Pancreas (tissue), 10 donors: ENCODE measurements at regions not wholly inside any gene's neighbourhood (a gene's known extent, or its start where the extent isn't known, plus 50 kb on each side); places are given as distances from the start of the nearest gene placed in this dataset.

Experiments
- ATAC-seq, 4 donors: fragments of 200-7000 bp; cut with Tn5 transposase; one replicate each; pipeline versions ENCODE4 v1.8.0 to v1.9.1; 2020; ENCODE audit warnings: mild to moderate bottlenecking in 4 of 4, moderate library complexity in 4 of 4
- DNase-seq, 6 donors: peaks; one replicate each; pipeline ENCODE4 v3.0.0-alpha.2; 2020
- FAIRE-seq: peaks from 2 replicates; lab custom pipeline; 2012; peaks lifted over from hg19 to GRCh38; lab: Jason Lieb, UNC
- H3K27ac ChIP-seq, 4 donors: fragments of 200-600 bp; sonication (generic); 1 replicate in 3 of 4; 2 replicates in 1 of 4; pipeline versions ENCODE4 v1.5.0 to v1.8.0; 2020
- H3K27me3 ChIP-seq, 4 donors: fragments of 200-600 bp; one replicate each; pipeline ENCODE4 v1.8.0; 2021
- H3K36me3 ChIP-seq, 3 donors: fragments of 200-600 bp; sonication (generic) in 1 of 3; one replicate each; pipeline versions ENCODE4 v1.5.0 to v1.8.0; 2020 to 2021
- H3K4me1 ChIP-seq, 3 donors: fragments of 200-600 bp; one replicate each; pipeline ENCODE4 v1.8.0; 2021
- H3K4me3 ChIP-seq, 4 donors: fragments of 200-600 bp; sonication (generic) in 2 of 4; one replicate each; pipeline versions ENCODE4 v1.5.0 to v1.8.0; 2020 to 2021
- H3K9me3 ChIP-seq, 4 donors: fragments of 200-600 bp; one replicate each; pipeline ENCODE4 v1.8.0; 2021
- CTCF ChIP-seq, 4 donors: fragments of 200-600 bp; sonication (generic) in 3 of 4; IDR thresholded peaks; one replicate each; pipeline versions ENCODE4 v1.5.0 to v1.8.0; 2021; ENCODE audit warnings: antibody characterized with exemption in 4 of 4
- WGBS, 2 donors: extraction: QIAGEN DNeasy Blood & Tissue Kit; methylation state at CpG; one replicate each; pipeline ENCODE4 v1.1.7; 2013; 5-methylcytosine and 5-hydroxymethylcytosine counted together
- intact Hi-C, 3 donors: fragments of 100-400 bp; cut with DNase I; formaldehyde crosslinking; loops; one replicate each; pipeline versions ENCODE4 v1.11.1 to v1.14.2; 2022
- donor health status: healthy with polysubstance abuse.
- donor health status: DM: no; HTN: no; CAD: no; lungs with moderate emphysema.
- donor health status: DM: no; HTN: no; CAD: no.
- donor health status: control.
- donor health status: control.
- donor health status: Bipolar disorder and iron deficiency.
- donor health status: DM: yes; HTN: yes; CAD: no.
- donor health status: DM: no; HTN: no; CAD: no.
- donor health status: DM: no; HTN: no; CAD: no.
- donor health status: DM: yes; HTN: yes; CAD: no.

- H3K4me3 ChIP-seq: no peak overlapping the region
- DNase-seq (no peak), FAIRE-seq (no peak), ATAC-seq (no peak)
- 94 to 96% methylated on average over 6 of the region's 6 CpGs for WGBS, 2 donors
- no peak for TF ChIP-seq CTCF (IDR thresholded peaks at IDR 0.05)
- H3K36me3 ChIP-seq: no peaks in the 10 kb centered on the region
- peaks cover 21 to 27% (median 23%) of the 10 kb centered on the region in 3 donors for H3K4me1 ChIP-seq
- intact Hi-C loops: no loop called here
- H3K27ac ChIP-seq: no peak overlapping the region
- H3K27me3 ChIP-seq: no peaks in the 10 kb centered on the region
- no peaks in the 10 kb centered on the region for H3K9me3 ChIP-seq
Measured at GRCh38 chr5:67266654-67267350, 70.2 kb upstream of the CD180 start.

GRCh38 chr5:67265951-67266350 is 69.4 kb upstream of the CD180 start:
- Histone ChIP-seq H3K27me3 (no peaks in the 10 kb centered on the region), H3K4me1 (peaks cover 21 to 27% (median 23%) of the 10 kb centered on the region in 3 donors), H3K4me3 (no peak overlapping the region), H3K36me3 (no peaks in the 10 kb centered on the region), H3K27ac (no peak overlapping the region), H3K9me3 (no peaks in the 10 kb centered on the region)
- FAIRE-seq (no peak), DNase-seq (no peak), ATAC-seq (no peak)
- WGBS, 2 donors: 30 to 53% methylated on average over 1 of the region's 1 CpG
- intact Hi-C loops: no loop called here
- TF ChIP-seq CTCF (IDR thresholded peaks at IDR 0.05): no peak

- DNase-seq (no peak), FAIRE-seq (no peak), ATAC-seq (no peak)
- Histone ChIP-seq H3K36me3 (no peaks in the 10 kb centered on the region), H3K4me3 (no peak overlapping the region), H3K9me3 (no peaks in the 10 kb centered on the region), H3K27ac (no peak overlapping the region), H3K27me3 (no peaks in the 10 kb centered on the region), H3K4me1 (peaks cover 9 to 15% (median 14%) of the 10 kb centered on the region in 3 donors)
- intact Hi-C loops: no loop called here
- no peak for TF ChIP-seq CTCF (IDR thresholded peaks at IDR 0.05)
- WGBS, 2 donors: 83 to 85% methylated on average over 4 of the region's 4 CpGs
Measured at GRCh38 chr5:67263656-67264408, 67.2 kb upstream of the CD180 start.

- no peak for TF ChIP-seq CTCF (IDR thresholded peaks at IDR 0.05)
- intact Hi-C loops: no loop called here
Measured at GRCh38 chr5:67262956-67263355, 66.4 kb upstream of the CD180 start.

GRCh38 chr5:67262206-67262605 is 65.6 kb upstream of the CD180 start:
- no peaks in the 10 kb centered on the region for H3K27me3 ChIP-seq
- H3K4me1 ChIP-seq: peaks cover 0 to under 1% (median 0%) of the 10 kb centered on the region in 3 donors
- no peak overlapping the region for H3K4me3 ChIP-seq
- ATAC-seq: no peak
- H3K27ac ChIP-seq: no peak overlapping the region
- no peak for TF ChIP-seq CTCF (IDR thresholded peaks at IDR 0.05)
- 69 to 81% methylated on average over 5 of the region's 5 CpGs for WGBS, 2 donors
- no peak for FAIRE-seq
- no peaks in the 10 kb centered on the region for H3K9me3 ChIP-seq
- intact Hi-C loops: no loop called here
- no peaks in the 10 kb centered on the region for H3K36me3 ChIP-seq
- DNase-seq: no peak

More at GRCh38 chr5:67262956-67263355, 66.4 kb upstream of the CD180 start:
- no peak for ATAC-seq
- no peaks in the 10 kb centered on the region for H3K9me3 ChIP-seq
- no peak for DNase-seq
- no peaks in the 10 kb centered on the region for H3K36me3 ChIP-seq
- H3K4me3 ChIP-seq: no peak overlapping the region
- H3K27ac ChIP-seq: no peak overlapping the region
- no peaks in the 10 kb centered on the region for H3K27me3 ChIP-seq
- FAIRE-seq: no peak
- peaks cover 4 to 8% (median 6%) of the 10 kb centered on the region in 3 donors for H3K4me1 ChIP-seq
